Esophagus squamous epithelium (tissue), 4 donors: ENCODE measurements at regions not wholly inside any gene's neighbourhood (a gene's known extent, or its start where the extent isn't known, plus 50 kb on each side); places are given as distances from the start of the nearest gene placed in this dataset.

ENCODE experiments used
- CTCF ChIP-seq, 6 experiments: fragments of 450-650 bp in 4 of 6; fragments of 200-600 bp in 2 of 6; sonication (generic) in 2 of 6; IDR thresholded peaks; one replicate each; pipeline ENCODE4 v1.5.1; 2016 to 2019; ENCODE audit warnings: antibody characterized with exemption in 6 of 6, mild to moderate bottlenecking in 4 of 6, moderate library complexity in 4 of 6
- POLR2A ChIP-seq, 4 donors: fragments of 450-650 bp; IDR thresholded peaks; one replicate each; pipeline ENCODE4 v1.6.1; 2017; ENCODE audit warnings: antibody characterized with exemption in 4 of 4, mild to moderate bottlenecking in 4 of 4, moderate library complexity in 3 of 4

GRCh38 chr5:2007496-2007877 lies 124.8 kb upstream of the IRX4 start:
- TF ChIP-seq CTCF (IDR thresholded peaks at IDR 0.05) = no peak
- no peak for TF ChIP-seq POLR2A (IDR thresholded peaks at IDR 0.05)
